Superior temporal gyrus (tissue), 1 donor: ENCODE measurements at regions not wholly inside any gene's neighbourhood (a gene's known extent, or its start where the extent isn't known, plus 50 kb on each side); places are given as distances from the start of the nearest gene placed in this dataset.
"Not testable (repeated sequence)": the region's sequence is repeated elsewhere in the genome, so short reads cannot be mapped to it uniquely, and the experiment has no call there.

Source experiments
- DNase-seq: peaks from one replicate; pipeline ENCODE4 v3.0.0-alpha.2; 2016; ENCODE audit errors: extremely low spot score

DNA sequence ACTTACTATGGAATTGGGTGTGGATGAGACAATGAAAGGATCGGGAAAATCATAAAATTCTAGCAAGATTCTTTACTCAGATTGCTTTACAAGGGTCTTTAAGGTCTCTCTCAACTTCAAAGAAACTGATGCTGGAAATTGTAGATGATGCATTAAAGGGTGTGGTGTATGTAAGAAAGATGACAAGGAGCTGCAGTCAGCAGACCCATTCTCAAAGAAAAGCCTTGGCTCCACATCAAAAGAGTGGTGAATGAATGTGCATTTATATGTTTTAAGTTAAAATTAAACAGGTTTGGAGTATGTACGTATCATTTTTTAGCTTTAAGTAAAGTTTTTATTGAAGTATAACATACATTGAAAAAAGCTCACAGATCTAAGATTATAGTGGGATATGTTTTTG is 194.5 kb downstream of the C12orf75 start:
- no peak for DNase-seq

DNA sequence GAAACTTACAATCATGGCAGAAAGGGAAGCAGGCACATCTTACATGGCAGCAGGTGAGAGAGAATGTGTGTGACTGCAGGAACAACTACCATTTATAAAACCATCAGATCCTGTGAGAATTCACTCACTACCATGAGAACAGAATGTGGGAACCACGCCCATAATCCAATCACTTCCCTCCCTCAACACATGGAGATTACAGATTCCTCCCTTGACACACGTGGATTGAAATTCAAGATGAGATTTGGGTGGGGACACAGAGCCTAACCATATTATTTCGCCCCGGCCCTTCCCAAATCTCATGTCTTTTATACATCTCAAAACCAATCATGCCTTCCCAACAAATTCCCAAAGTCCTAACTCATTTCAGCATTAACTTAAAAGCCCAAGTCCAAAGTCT is 203.6 kb downstream of the C12orf75 start:
- no peak for DNase-seq

DNA sequence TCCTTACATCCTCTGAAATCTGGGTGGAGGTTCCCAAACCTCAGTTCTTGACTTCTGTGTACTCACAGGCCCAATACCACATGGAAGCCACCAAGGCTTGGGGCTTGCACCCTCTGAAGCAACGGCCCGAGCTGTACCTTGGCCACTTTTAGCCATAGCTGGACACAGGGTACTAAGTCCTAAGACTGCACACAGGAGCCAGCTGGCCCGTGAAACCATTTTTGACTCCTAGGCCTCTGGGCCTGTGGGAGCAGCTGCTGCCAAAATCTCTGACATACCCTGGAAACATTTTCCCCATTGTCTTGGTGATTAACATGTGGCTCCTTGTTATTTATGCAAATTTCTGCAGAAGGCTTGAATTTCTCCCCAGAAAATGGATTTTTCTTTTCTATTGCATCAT is 204.5 kb downstream of the C12orf75 start:
- DNase-seq: not testable (repeated sequence)

- no peak for DNase-seq
These were observed 208.4 kb downstream of the C12orf75 start for GRCh38 chr12:105538880-105539279.

DNA sequence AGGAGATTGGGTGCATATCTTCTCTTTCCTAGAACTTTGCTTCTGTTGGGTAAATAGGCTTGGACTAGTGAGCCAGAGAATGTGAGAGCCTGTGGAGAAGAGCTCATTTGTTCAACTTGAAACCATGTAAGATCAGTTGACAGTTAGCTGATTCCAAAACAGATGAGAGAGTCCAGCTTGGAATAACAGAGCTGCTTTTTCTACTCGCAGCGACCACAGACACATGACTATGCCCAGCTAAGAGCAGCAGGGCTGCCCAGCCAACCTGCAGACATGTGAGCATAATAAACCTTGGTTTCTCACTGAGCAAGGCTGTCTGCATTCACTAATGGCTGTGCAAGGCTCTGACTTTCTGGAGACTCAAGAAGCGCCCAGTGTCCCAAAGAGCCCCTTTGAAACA is 209.2 kb downstream of the C12orf75 start:
- no peak for DNase-seq

GRCh38 chr12:105547786-105548185 is 217.3 kb downstream of the C12orf75 start:
- DNase-seq: no peak

DNA sequence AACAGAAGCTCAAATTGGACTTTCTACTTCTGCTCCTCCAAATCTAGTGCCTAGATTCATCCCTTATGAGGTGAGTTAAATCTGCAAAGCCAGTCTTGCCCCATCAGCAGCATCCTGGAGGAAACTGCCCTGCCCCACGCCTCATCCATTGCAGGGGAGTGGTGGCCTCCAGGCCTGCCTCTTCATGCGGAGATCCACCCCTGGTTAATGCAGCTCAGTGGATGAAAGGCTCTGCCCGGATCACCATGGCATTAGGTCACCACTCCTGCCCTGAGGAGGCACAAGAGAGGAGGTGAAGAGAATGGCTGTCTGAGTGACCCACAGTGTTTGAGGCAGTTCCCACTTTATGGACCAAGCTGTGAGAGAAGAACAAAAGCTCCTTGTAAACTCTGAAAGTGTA is 218.1 kb downstream of the C12orf75 start:
- no peak for DNase-seq

GRCh38 chr12:105552056-105552455 is 221.6 kb downstream of the C12orf75 start:
- DNase-seq: no peak

GRCh38 chr12:105554223-105554678 is 223.8 kb downstream of the C12orf75 start:
- no peak for DNase-seq

GRCh38 chr12:105554856-105555255 is 224.4 kb downstream of the C12orf75 start:
- DNase-seq: no peak

- DNase-seq: no peak
These were observed 225.2 kb downstream of the C12orf75 start for GRCh38 chr12:105555556-105556295.

- DNase-seq: no peak
These were observed 228.8 kb downstream of the C12orf75 start for GRCh38 chr12:105559310-105559709.

GRCh38 chr12:105561546-105562198 is 231.2 kb downstream of the C12orf75 start:
- DNase-seq: no peak

GRCh38 chr12:105562199-105562971 is 231.9 kb downstream of the C12orf75 start:
- DNase-seq: no peak

DNA sequence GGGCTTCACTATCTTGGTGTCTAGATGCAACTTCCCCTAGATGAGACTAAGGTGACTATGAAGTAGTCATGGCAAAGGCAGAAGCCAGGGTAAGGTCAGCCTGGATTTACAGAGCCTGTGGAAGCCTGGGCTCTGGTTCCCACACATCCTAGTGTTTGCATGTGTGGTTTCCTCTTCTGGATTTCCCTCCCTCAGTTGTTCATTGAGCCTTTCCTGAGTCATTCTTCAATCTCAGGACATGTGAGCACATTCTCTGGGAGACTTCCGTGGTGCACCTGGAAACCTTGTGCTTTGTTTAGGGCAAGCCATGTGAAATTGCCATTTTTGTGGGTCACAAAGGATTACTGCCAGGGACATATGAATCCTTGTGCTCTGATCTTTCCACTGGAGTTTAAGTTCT is 236.6 kb downstream of the C12orf75 start:
- DNase-seq: no peak

DNA sequence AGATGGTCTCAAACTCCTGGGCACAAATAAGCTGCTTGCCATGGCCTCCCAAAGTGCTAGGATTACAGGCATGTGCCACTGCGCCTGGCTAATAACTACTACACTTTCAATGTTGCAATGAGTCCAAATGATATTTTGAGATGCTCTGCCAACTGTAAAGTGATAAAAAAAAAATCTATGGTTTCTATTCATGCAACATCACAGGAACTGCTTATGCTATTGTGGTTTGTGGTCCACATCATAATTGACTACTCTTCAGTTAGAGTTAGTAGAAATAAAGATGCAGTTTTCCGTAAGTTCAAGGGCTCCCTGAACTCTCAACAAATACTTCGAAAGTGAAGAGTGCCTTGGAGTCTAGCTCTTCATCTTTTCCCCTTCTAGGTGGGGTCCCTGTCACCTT is 239.4 kb downstream of the C12orf75 start:
- DNase-seq: no peak

GRCh38 chr12:105570944-105571343 is 240.5 kb downstream of the C12orf75 start:
- no peak for DNase-seq

DNA sequence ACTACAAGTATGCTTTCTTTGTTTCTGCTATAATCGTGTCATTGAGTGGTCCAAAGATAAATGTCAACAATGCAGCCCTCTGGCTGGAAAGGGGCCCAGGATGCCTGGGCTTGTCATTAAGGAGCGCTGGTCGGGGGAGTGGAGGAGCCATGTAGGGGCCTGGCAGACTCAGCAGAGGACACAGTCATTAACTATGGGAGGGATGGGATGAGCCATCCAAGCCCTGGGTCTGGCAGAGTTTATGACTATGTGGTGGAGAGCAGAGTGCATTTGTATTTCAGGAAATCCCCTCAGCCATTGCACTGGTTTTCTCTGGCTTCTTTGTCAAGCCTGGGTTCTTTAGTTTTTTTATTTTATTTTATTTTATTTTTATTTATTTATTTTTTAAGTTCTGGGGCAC is 243.1 kb downstream of the C12orf75 start:
- DNase-seq: no peak

DNA sequence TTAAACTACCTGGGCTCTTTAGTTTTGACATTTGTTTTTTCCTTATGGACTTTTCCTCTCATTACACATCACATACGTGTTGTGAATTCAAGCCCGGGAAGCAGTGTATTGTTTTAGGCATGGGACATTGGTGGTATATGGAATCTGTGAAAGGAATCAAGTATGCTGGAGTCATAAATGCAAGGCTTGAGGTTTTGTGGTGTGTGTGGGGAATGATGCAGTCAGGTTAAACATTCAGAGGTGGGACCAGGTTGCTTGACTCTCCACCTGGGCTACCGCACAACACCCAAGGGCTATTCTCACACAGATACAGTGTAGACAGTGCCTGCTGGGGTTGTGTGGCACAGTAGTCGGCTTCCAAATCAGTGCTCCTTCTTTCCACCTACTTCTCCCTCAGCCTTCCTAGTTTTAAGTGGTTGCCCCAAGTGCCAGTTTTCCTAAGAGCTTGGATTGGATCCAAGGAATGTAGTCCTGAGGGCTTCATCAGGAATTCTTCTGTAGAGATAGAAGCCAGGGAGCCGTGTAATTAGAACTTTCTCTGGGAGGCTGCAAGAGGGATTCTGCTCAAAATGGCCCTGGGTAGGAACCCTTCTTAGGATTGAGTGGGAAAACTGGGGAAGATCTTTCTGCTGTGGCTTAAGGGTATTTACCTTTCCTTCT is 243.7 kb downstream of the C12orf75 start:
- no peak for DNase-seq

DNA sequence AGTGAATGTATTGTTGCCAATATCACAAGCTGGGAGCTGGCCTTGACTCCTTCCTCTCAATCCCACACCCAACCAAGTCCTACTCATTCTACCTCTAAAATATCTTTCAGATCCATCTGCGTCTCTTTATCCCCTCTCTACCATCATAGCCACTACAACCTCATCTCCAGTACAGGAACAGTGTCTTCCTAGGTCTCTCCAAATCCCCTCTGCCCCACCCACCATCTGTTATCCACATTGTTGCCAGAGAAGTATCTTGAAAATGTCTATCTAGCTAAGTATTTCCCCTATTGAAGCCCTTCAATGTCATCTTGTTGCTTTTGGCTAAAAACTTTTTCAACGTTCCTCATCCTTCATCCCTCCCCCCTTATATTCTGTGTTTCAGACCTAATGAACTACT is 244.7 kb downstream of the C12orf75 start:
- no peak for DNase-seq

- no peak for DNase-seq
These were observed 245.8 kb downstream of the C12orf75 start for GRCh38 chr12:105576261-105576660.

DNA sequence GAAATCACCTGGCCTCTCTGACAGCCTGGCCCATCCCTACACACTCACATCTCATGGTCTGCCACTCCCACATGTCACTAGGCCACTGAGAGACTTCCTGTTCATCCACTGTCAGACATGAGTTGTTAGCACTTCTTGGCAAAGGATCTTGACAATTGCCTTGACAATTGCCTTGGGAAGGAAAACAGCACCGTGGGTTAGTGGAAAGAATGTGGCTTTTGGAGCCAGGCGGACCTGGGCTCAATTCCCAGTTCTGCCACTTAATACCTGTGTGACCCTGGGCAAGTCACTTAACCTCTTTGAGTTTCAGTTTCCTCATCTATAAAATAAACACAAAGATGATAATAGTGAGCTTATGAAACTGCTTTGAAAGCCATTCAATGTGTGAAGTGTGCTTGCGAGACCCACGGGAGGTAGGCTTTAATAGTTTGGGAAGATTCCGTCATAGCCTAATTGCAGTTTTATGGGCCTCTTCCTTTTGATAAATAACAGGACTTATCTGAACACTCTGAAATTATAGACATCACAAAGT is 250.4 kb downstream of the C12orf75 start:
- DNase-seq: no peak
